Large intestine (tissue), 3 donors: ENCODE measurements at regions not wholly inside any gene's neighbourhood (a gene's known extent, or its start where the extent isn't known, plus 50 kb on each side); places are given as distances from the start of the nearest gene placed in this dataset.

ENCODE experiments used
- DNase-seq, 2 donors: peaks; one replicate each; pipeline versions ENCODE4 v3.0.0 to v3.0.0-alpha.2; 2013
- H3K27ac ChIP-seq: one replicate; pipeline ENCODE4 v1.5.1; 2013; ENCODE audit warnings: low read length
- H3K27me3 ChIP-seq: 2 replicates; pipeline ENCODE4 v1.6.1; 2013; ENCODE audit warnings: low read length; ENCODE audit not compliant: control insufficient read depth, insufficient read depth
- H3K36me3 ChIP-seq: 2 replicates; pipeline ENCODE4 v1.6.1; 2013; ENCODE audit warnings: low read length; ENCODE audit not compliant: control insufficient read depth, insufficient read depth
- H3K4me1 ChIP-seq: one replicate; pipeline ENCODE4 v1.6.1; 2013; ENCODE audit warnings: low read length; ENCODE audit not compliant: control insufficient read depth, insufficient read depth
- H3K4me3 ChIP-seq: one replicate; pipeline ENCODE4 v1.5.1; 2013; ENCODE audit warnings: low read length
- H3K9me3 ChIP-seq: one replicate; pipeline ENCODE4 v1.6.1; 2013; ENCODE audit warnings: mild to moderate bottlenecking, low read depth, low read length, moderate library complexity; ENCODE audit not compliant: control insufficient read depth
- WGBS: methylation state at CpG from one replicate; pipeline ENCODE4 v1.1.5; 2013; ENCODE audit warnings: low lambda C conversion rate; ENCODE audit not compliant: insufficient coverage; 5-methylcytosine and 5-hydroxymethylcytosine counted together

- Histone ChIP-seq H3K36me3 (no peaks in the 10 kb centered on the region), H3K27me3 (no peaks in the 10 kb centered on the region), H3K4me3 (no peak overlapping the region), H3K4me1 (no peaks in the 10 kb centered on the region), H3K27ac (no peak overlapping the region), H3K9me3 (no peaks in the 10 kb centered on the region)
- DNase-seq = no peak
- WGBS = 90% methylated on average over 4 of the region's 4 CpGs
Observed at GRCh38 chr13:107473253-107473652, 742.1 kb downstream of the LIG4 start.

- Histone ChIP-seq H3K36me3 (no peaks in the 10 kb centered on the region), H3K4me1 (no peaks in the 10 kb centered on the region), H3K9me3 (no peaks in the 10 kb centered on the region), H3K27ac (no peak overlapping the region), H3K4me3 (no peak overlapping the region), H3K27me3 (no peaks in the 10 kb centered on the region)
- WGBS = 77% methylated on average over 3 of the region's 3 CpGs
- no peak for DNase-seq
Observed at GRCh38 chr13:107466326-107467099, 748.8 kb downstream of the LIG4 start.

GRCh38 chr13:107462501-107462900 is 752.8 kb downstream of the LIG4 start:
- Histone ChIP-seq H3K27ac (no peak overlapping the region), H3K4me3 (no peak overlapping the region), H3K9me3 (no peaks in the 10 kb centered on the region), H3K36me3 (no peaks in the 10 kb centered on the region), H3K27me3 (no peaks in the 10 kb centered on the region), H3K4me1 (no peaks in the 10 kb centered on the region)
- DNase-seq = no peak
- WGBS = no CpG with 5 or more reads among the region's 2 CpGs

GRCh38 chr13:107461751-107462150 is 753.6 kb downstream of the LIG4 start:
- no peak for DNase-seq

GRCh38 chr13:107459430-107459829 is 755.9 kb downstream of the LIG4 start:
- H3K9me3 ChIP-seq = no peaks in the 10 kb centered on the region
- no peaks in the 10 kb centered on the region for H3K36me3 ChIP-seq
- 100% methylated on average over 1 of the region's 3 CpGs for WGBS
- no peaks in the 10 kb centered on the region for H3K4me1 ChIP-seq
- DNase-seq = no peak
- no peaks in the 10 kb centered on the region for H3K27me3 ChIP-seq
- H3K4me3 ChIP-seq = no peak overlapping the region
- H3K27ac ChIP-seq = no peak overlapping the region

More at GRCh38 chr13:107461751-107462150, 753.6 kb downstream of the LIG4 start:
- no peaks in the 10 kb centered on the region for H3K9me3 ChIP-seq
- H3K4me3 ChIP-seq = no peak overlapping the region
- H3K27me3 ChIP-seq = no peaks in the 10 kb centered on the region
- no peaks in the 10 kb centered on the region for H3K36me3 ChIP-seq
- no CpG with 5 or more reads among the region's 1 CpG for WGBS
- H3K27ac ChIP-seq = no peak overlapping the region
- no peaks in the 10 kb centered on the region for H3K4me1 ChIP-seq

GRCh38 chr13:107458269-107458668 is 757.1 kb downstream of the LIG4 start:
- Histone ChIP-seq H3K27me3 (no peaks in the 10 kb centered on the region), H3K4me1 (no peaks in the 10 kb centered on the region), H3K27ac (no peak overlapping the region), H3K36me3 (no peaks in the 10 kb centered on the region), H3K9me3 (no peaks in the 10 kb centered on the region), H3K4me3 (no peak overlapping the region)
- WGBS = no CpG with 5 or more reads among the region's 10 CpGs
- no peak for DNase-seq

- Histone ChIP-seq H3K27ac (no peak overlapping the region), H3K4me3 (no peak overlapping the region), H3K27me3 (no peaks in the 10 kb centered on the region), H3K36me3 (no peaks in the 10 kb centered on the region), H3K4me1 (no peaks in the 10 kb centered on the region), H3K9me3 (no peaks in the 10 kb centered on the region)
- 25% methylated on average over 2 of the region's 2 CpGs for WGBS
- no peak for DNase-seq
Observed at GRCh38 chr13:107457686-107458085, 757.6 kb downstream of the LIG4 start.

GRCh38 chr13:107456431-107456830 is 758.9 kb downstream of the LIG4 start:
- Histone ChIP-seq H3K4me1 (no peaks in the 10 kb centered on the region), H3K27ac (no peak overlapping the region), H3K27me3 (no peaks in the 10 kb centered on the region), H3K36me3 (no peaks in the 10 kb centered on the region), H3K9me3 (no peaks in the 10 kb centered on the region), H3K4me3 (no peak overlapping the region)
- WGBS = 83% methylated on average over 1 of the region's 2 CpGs
- no peak for DNase-seq

- Histone ChIP-seq H3K27ac (no peak overlapping the region), H3K9me3 (no peaks in the 10 kb centered on the region), H3K36me3 (no peaks in the 10 kb centered on the region), H3K4me1 (no peaks in the 10 kb centered on the region), H3K27me3 (no peaks in the 10 kb centered on the region), H3K4me3 (no peak overlapping the region)
- DNase-seq = no peak
- WGBS = no CpG with 5 or more reads among the region's 2 CpGs
Observed at GRCh38 chr13:107452833-107453232, 762.5 kb downstream of the LIG4 start.

- Histone ChIP-seq H3K36me3 (no peaks in the 10 kb centered on the region), H3K4me3 (no peak overlapping the region), H3K27ac (no peak overlapping the region), H3K9me3 (no peaks in the 10 kb centered on the region), H3K4me1 (no peaks in the 10 kb centered on the region), H3K27me3 (no peaks in the 10 kb centered on the region)
- 94% methylated on average over 5 of the region's 10 CpGs for WGBS
- peak in 1 of 2 donors; percentile 2 for DNase-seq
Observed at GRCh38 chr13:107450931-107451330, 764.4 kb downstream of the LIG4 start.

- no peak overlapping the region for H3K4me3 ChIP-seq
- no peaks in the 10 kb centered on the region for H3K9me3 ChIP-seq
- H3K27me3 ChIP-seq = no peaks in the 10 kb centered on the region
Observed at GRCh38 chr13:107450431-107450830, 764.9 kb downstream of the LIG4 start.

More at GRCh38 chr13:107450431-107450830, 764.9 kb downstream of the LIG4 start:
- Histone ChIP-seq H3K36me3 (no peaks in the 10 kb centered on the region), H3K4me1 (no peaks in the 10 kb centered on the region), H3K27ac (no peak overlapping the region)
- 100% methylated on average over 2 of the region's 6 CpGs for WGBS
- no peak for DNase-seq
